ENCODE measurements at regions not wholly inside any gene's neighbourhood (a gene's known extent, or its start where the extent isn't known, plus 50 kb on each side); places are given as distances from the start of the nearest gene placed in this dataset.

- no peak for DNase-seq (ENCODE audit: low read depth)
Measured at GRCh38 chr1:18535391-18536210, 54.9 kb downstream of the KLHDC7A start.

- no peak for DNase-seq (ENCODE audit: low read depth)
Measured at GRCh38 chr1:18536356-18536755, 55.6 kb downstream of the KLHDC7A start.

DNA sequence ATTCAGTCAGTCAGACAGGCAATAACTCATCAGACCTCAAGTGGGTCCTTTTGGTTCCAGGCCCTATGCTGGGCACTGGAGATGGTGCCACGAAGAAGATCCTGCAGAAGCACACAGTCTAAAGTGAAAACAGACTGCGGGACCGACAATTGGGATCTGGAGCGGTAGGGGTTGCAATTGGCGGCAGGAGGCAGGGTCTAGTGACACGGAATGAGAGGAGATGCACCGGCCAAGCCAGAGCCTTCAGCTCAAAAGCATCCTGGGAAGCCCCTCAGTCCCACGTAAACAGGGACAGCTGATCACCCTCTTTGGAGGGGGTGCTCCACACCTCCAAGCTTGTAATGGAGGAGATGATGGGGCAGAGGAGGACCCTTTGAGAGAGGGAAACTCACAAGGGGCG, 56.2 kb downstream of the KLHDC7A start:
- no peak for DNase-seq (ENCODE audit: low read depth)

DNA sequence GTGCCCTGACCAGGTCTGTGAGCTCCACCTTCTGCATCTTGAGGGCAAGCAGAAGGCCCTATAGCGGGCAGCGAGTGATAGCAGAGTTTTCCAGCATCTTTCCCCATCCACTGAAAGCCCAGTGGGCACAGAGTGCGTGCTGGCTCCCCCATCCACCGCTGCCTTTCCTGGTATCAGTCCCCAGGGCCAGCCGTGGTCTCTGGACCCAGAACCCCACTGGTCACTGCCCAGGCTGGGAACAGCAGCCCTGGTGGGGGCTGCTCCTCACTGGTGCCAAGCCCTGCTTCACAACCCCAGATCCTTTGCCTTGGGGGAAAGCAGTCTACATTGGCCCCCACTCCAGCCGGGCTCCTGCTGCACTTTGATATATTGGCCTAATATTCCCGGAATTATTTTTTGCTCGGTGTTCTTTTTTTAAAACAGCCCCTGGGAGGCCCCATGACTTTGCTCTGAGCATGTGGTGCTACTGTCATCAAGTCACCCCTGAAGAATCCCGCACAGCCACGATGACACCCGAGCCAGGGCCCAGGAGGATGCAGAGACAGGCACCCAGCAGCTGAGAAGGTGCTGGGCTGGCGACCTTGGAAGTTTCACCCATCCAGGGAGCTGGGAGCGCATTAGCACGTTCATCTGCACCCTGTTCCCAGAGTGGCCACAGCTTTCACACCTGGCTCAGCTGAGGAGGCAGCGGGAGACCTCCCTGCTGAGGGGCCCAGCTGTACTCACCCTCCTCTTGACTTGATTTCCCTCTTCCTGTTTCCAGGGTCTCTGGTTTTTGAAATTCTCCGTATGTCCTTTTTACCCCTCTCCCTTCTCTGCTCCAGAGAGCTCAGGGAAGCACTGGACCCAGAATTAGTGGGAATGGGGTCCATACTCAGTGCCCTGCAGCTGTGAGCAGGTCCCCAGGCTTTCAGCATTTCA, 56.9 kb downstream of the KLHDC7A start:
- DNase-seq (ENCODE audit: low read depth) = no peak

DNA sequence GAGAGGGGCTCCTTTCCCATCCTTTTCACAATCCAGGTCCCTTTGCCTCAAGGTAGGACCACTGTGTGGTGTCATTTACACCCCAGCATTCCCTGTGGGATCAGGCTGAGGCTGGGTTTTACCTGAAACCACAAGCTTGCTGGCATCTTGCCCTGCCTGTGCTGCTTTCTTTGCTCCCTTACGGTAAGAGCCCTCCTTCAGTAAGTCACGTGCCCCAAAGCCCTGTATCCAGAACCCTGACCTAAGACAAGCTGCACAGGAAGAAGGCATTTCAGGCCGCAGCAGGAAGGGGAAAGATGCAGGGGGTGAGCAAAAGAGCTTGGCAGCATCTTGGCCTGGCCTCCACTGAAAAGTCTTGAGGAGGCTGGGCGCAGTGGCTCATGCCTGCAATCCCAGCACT, 58.4 kb downstream of the KLHDC7A start:
- no peak for DNase-seq (ENCODE audit: low read depth)

DNA sequence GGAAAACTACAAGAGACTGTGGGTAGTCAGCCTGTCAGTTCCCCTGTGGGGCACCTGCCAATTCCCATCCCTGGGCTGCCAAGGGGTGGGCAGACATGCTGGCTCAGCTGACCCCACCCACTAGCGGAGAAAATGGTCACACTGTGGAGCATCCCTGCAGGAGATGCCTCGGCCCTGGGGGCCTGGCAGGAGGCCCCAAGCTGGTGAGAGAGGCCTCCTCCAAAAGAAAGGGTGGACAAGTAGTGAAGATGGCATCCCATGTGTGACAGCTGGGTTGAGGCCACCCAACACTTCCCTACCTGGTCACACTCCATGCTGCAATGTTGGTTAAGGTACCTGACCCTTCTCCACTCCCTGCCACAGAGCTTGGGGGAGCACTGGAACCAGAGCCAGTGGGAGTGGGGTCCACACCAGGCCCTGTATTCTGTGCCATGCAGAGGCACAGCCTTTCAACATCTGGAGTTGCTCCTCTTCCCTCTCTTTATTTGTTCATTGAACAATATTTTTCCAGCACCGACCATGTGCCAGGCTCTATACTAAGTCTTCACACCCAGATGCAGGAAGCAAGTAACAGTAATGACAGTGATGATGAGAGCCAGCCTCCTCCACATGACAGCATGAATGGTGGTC, 59.5 kb downstream of the KLHDC7A start:
- DNase-seq (ENCODE audit: low read depth) = no peak

DNA sequence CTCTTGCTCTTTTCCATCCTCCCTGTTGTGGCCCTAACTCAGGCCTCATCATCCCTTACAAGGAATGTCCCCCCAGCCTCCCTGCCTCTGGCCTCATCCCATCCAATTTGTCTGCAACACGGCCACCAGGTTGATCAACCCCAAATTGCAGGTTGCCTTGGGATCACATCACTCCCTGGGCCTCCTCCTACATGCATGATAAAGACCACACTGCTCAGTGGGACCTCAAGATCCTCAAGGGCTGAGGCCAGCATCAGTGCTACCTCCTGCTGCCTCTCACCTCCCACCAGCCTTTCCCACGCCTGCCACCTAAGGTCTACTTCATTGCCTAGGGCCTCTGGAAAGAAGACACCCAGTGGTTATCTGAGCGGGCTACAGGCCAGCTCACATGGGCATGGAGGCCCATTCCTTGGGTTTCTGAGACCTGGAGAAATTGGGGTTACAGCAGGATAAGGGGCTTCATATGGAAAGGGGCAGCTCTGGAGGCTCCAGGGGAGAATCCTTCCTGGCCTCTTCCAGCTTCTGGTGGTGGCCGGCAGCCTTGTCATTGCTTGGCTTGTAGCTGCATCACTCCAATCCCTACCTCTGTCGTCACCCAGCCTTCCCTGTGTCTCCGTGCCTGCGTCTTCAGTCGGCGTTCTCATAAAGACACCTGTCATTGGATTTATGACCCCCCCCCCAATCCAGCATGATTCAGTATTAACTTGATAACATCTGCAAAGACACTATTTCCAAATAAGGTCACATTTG, 60.5 kb downstream of the KLHDC7A start:
- no peak for DNase-seq (ENCODE audit: low read depth)

DNA sequence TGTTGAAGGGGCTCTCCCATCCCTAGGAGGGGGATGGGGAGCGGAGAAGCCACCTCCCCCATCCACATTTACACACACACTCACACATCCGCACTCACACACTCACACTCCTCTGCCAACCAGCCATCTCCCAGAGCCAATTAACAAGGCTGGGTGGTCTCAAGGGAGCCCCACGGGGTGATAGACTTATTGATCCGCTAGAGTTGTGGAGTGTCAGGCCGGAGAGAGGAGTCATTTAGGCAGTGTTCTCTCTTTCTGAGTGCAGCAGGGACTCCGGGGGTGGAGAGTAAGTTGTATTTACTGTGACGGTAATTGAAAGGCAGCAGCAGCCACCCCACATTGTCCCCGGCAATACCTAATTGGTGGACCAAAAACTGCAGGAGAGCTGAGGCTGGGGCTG, 61.6 kb downstream of the KLHDC7A start:
- no peak for DNase-seq (ENCODE audit: low read depth)

GRCh38 chr1:18546026-18546425, 65.3 kb downstream of the KLHDC7A start:
- DNase-seq (ENCODE audit: low read depth) = no peak

DNA sequence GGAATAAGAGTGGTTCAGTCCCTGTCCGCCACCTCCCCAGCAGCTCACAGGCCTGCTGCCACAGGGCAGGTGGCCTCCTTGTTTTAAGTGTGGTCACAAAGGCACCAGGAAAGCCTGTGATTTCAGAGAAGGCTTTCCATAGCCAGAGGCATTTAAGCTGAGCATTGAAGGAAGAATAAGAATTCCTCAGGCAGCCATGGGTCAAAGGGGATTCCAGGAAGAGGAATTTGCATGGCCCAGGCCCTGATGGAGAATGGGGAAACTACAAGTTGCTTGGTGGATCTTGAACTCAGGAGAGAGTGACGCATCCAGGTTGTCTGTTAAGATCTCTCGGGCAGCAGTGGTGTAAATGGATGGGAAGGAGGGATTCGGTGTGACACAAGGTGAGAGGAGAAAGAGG, 66.7 kb downstream of the KLHDC7A start:
- DNase-seq (ENCODE audit: low read depth) = no peak

- no peak for DNase-seq (ENCODE audit: low read depth)
Measured at GRCh38 chr1:18548643-18549042, 67.9 kb downstream of the KLHDC7A start.

DNA sequence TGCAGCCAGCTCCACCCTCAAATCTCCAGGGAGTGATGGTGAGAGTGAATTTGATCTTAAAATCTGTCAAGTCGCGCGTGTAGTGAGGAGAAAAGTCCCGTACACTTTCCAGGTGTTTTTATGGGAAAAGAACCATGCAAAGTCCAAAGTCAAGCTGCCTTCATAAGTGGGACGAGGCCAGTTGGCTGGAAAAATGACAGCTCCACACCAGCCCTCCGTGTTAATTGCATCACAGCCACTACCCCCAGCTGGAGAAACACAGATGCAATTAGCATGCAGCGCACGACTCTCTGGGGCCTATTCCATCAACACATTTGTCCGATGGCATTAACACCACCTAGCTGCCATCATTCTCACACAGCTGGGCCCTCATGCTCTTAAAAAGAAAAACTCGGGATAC, 68.4 kb downstream of the KLHDC7A start:
- DNase-seq (ENCODE audit: low read depth) = no peak

- no peak for DNase-seq (ENCODE audit: low read depth)
Measured at GRCh38 chr1:18549906-18550305, 69.2 kb downstream of the KLHDC7A start.

DNA sequence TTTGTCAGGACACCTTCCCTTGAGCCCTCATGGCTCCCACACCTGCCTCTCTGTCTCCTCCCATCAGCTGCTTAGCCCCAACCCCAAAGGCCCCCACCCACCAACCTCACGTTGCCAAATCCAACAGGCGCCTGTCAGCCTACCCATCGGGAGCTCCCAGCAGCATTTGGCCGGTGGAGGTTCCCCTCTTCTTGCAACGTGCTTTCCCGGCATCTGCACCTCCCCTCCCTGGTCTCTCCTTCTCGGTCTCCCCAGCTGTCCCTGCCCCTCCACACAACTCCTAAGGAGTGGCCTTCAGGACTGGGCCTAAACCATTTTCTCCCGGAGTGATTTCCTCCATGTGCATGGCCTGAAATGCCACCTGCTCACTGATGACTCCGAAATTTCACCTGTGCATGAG, 71.9 kb downstream of the KLHDC7A start:
- DNase-seq (ENCODE audit: low read depth) = no peak

- no peak for DNase-seq (ENCODE audit: low read depth)
Measured at GRCh38 chr1:18553388-18553787, 72.7 kb downstream of the KLHDC7A start.

DNA sequence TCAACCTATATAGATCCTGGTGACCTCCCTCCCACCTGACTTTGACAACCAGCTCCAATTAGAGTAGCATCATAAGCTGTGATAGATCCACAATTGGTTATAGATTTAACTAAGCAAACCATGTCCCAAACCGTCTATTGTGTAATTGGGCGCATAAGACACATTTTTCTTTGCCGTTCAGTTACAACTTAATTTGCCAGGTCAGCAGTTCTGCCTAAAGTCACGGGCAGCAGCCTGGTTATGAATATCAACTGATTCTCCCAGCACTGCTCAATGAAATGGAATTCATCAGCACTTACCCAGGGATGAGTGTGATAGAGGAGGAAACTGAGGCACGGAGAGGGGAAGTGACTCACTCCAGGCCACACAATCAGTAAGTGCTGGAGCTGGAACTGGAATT, 73.4 kb downstream of the KLHDC7A start:
- DNase-seq (ENCODE audit: low read depth) = no peak

DNA sequence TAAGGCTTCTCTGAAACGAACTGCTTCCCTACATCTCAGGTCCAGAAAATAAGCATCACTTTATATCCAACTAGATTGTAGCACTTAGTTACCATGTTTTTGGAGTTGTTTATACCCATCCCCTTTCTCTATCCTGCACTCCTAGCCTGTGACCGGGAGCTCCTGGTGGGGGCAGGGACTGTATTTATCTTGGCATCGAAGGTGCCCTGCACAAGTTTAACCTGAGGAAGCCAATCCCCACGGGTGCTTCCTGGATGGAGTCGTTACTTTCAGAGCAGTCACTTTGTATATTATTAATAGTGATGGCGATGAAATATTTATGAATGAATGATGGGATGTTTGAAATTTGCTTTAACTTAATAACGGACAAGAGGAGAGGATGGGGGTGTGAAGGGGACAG, 73.9 kb downstream of the KLHDC7A start:
- DNase-seq (ENCODE audit: low read depth) = no peak

GRCh38 chr1:18555036-18555435, 74.3 kb downstream of the KLHDC7A start:
- no peak for DNase-seq (ENCODE audit: low read depth)

DNA sequence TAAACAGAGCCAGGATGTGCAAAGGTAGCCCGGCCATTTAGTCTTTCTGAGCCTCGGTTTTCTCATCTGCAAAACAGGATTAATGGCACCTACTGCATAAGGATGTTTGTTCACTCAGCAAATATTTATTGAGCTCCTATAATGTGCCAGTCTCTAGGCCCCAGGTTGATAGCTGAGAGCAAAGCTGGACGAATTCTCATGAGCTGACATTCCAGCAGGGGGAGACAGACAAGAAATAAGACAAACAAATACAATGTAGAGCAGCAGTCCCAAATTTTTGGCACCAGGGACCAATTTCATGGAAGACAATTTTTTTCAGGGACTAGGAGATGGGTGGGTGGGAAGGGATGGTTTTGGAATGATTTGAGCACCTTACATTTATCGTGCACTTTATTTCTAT, 74.3 kb upstream of the PAX7 start:
- DNase-seq (ENCODE audit: low read depth) = no peak

DNA sequence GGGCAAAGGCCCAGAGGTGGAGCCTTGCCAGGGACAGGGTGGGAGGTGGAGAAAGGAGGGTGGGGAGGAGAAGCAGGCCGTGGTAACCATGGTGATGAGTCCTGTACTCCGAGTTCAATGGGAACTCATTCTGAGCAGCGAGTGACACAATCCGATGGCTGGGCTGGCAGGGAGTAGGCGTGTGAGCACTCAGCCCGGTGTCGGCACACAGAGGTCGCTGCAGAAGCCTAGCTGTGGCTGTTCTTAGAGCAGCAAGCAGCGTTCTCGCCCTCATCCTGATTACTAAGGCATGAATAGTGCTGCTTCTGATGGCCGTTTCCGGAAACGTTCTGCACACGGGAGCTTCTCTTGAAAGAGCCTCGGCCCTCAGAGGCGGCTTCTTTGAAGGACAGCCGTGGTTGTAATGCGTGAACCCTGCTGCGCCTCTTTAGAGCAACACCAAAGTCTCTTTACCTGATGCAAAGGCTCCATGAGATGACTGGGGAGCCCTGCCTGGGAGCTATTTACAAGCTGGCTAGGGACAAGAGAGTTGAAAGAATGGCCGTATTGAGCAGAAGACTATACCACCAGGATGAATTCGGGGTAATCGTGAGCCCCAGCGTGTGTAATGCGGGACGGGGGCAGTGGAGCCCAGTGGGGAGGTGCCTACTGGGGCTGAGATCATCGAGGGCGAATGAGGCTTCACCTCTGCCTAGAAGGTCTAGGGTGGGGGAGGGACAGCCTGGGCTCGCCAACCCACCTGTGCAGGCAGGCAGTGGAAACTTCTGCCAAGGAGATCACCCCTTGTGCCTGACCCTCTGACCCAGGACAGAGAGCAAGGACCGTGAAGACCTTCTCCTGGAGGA, 72.8 kb upstream of the PAX7 start:
- no peak for DNase-seq (ENCODE audit: low read depth)

DNA sequence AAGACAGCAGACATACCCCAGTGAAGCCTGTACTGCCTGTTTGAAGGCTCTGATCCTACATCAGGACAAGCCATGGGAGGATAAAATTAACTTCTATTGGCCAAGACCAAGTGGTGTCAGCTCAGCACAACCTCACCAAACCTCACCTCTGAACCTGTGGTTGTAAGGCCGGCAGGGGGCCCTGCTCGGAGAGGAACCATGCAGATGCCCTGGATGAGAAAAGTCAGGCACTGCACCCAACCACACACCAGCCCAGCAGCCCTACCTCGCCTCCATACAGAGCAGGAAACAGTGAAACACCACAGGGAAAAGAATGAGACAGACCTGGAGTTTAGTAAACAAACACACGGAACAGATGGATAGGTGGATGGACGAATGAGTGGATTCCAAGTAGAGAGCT, 70.0 kb upstream of the PAX7 start:
- no peak for DNase-seq (ENCODE audit: low read depth)
